Testis (tissue), 2 donors: ENCODE measurements at regions not wholly inside any gene's neighbourhood (a gene's known extent, or its start where the extent isn't known, plus 50 kb on each side); places are given as distances from the start of the nearest gene placed in this dataset.

Source experiments
- DNase-seq: peaks from one replicate; pipeline ENCODE4 v3.0.0-alpha.2; 2019
- H3K27ac ChIP-seq, 2 donors: fragments of 200-600 bp; sonication (generic); one replicate each; pipeline ENCODE4 v1.5.1; 2019
- H3K27me3 ChIP-seq: fragments of 200-600 bp; sonication (generic); one replicate; pipeline ENCODE4 v1.5.1; 2019
- H3K36me3 ChIP-seq: fragments of 200-600 bp; sonication (generic); one replicate; pipeline ENCODE4 v1.5.1; 2017; ENCODE audit warnings: low read depth; ENCODE audit errors: missing control alignments
- H3K4me1 ChIP-seq: fragments of 200-600 bp; sonication (generic); one replicate; pipeline ENCODE4 v1.5.1; 2019
- H3K4me3 ChIP-seq, 2 donors: fragments of 200-600 bp; sonication (generic); one replicate each; pipeline ENCODE4 v1.5.1; 2017 to 2019
- H3K9me3 ChIP-seq: fragments of 200-600 bp; sonication (generic); one replicate; pipeline ENCODE4 v1.5.1; 2017
- POLR2A ChIP-seq: fragments of 450-650 bp; IDR thresholded peaks from one replicate; pipeline ENCODE4 v1.6.1; 2017; ENCODE audit warnings: antibody characterized with exemption, mild to moderate bottlenecking, moderate library complexity
- WGBS, 2 donors: methylation state at CpG; one replicate each; pipeline ENCODE4 v1.1.5; 2018; 5-methylcytosine and 5-hydroxymethylcytosine counted together
- intact Hi-C: fragments of 100-400 bp; cut with DNase I; formaldehyde crosslinking; loops from one replicate; pipeline ENCODE4 v1.15.1; 2023; ENCODE audit warnings: low total_unique reads
- TF ChIP-seq, protein P1 (sequence below), 3 experiments: fragments of 450-650 bp in 2 of 3; fragments of 200-600 bp in 1 of 3; sonication (generic) in 1 of 3; IDR thresholded peaks; one replicate each; pipeline ENCODE4 v1.5.1; 2016 to 2019; ENCODE audit warnings: antibody characterized with exemption in 3 of 3, mild to moderate bottlenecking in 2 of 3, moderate library complexity in 1 of 3

DNA sequence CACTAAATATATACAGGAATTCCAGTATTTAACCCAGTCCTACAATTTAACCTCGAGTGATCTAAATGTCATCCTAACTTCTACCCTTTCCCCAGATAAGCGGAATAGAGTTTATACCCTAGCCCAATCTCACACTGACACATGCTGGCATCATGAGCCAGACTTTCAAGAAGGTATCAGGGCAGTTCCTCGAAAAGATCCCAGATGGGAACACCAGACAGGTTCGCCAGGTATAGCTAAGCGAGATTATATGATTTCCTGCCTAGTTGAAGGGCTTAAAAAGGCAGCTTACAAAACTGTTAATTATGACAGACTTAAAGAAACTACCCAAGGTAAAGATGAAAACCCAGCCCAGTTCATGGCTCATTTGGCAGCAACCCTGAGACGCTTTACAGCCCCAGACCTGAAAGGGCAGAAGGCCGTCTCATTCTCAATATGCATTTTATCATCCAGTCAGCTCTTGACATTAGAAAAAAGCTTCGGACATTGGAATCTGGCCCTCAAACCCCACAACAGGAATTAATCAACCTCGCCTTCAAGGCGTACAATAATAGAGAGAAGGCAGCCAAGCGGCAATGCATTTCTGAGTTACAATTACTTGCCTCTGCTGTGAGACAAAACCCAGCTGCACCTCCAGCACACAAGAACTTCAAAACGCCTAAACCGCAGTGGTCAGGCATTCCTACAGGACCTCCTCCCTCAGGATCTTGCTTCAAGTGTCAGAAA lies 668.2 kb upstream of the PKDCC start:
- 83 to 89% methylated on average over 13 of the region's 13 CpGs for WGBS, 2 donors
- H3K27ac ChIP-seq = no peak overlapping the region
- H3K4me3 ChIP-seq = no peak overlapping the region
- TF ChIP-seq, protein P1, sequence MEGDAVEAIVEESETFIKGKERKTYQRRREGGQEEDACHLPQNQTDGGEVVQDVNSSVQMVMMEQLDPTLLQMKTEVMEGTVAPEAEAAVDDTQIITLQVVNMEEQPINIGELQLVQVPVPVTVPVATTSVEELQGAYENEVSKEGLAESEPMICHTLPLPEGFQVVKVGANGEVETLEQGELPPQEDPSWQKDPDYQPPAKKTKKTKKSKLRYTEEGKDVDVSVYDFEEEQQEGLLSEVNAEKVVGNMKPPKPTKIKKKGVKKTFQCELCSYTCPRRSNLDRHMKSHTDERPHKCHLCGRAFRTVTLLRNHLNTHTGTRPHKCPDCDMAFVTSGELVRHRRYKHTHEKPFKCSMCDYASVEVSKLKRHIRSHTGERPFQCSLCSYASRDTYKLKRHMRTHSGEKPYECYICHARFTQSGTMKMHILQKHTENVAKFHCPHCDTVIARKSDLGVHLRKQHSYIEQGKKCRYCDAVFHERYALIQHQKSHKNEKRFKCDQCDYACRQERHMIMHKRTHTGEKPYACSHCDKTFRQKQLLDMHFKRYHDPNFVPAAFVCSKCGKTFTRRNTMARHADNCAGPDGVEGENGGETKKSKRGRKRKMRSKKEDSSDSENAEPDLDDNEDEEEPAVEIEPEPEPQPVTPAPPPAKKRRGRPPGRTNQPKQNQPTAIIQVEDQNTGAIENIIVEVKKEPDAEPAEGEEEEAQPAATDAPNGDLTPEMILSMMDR (IDR thresholded peaks at IDR 0.05) = no peak
- TF ChIP-seq POLR2A = no peak
- H3K9me3 ChIP-seq = no peaks in the 10 kb centered on the region
- H3K36me3 ChIP-seq = no peaks in the 10 kb centered on the region
- intact Hi-C loops = no loop called here
- no peaks in the 10 kb centered on the region for H3K27me3 ChIP-seq
- DNase-seq = no peak
- no peaks in the 10 kb centered on the region for H3K4me1 ChIP-seq

DNA sequence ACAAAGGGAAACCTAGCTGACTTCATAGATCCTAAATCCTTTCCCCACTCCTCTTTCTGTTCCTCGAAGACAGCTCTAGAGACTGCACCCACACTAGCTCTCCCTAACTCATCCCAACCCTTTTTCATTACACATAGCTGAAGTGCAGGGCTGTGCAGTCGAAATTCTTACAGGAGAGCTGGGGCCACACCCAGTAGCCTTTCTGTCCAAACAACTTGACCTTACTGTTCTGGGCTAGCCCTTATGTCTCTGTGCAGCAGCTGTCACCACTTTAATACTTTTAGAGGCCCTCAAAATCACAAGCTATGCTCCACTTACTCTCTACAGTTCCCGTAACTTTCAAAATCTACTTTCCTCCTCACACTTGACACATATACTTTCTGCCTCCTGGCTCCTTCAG lies 666.1 kb upstream of the PKDCC start:
- DNase-seq = no peak
- TF ChIP-seq, protein P1 (IDR thresholded peaks at IDR 0.05) = no peak
- 92% methylated on average over 3 of the region's 3 CpGs for WGBS, 2 donors
- Histone ChIP-seq H3K9me3 (no peaks in the 10 kb centered on the region), H3K4me3 (no peak overlapping the region), H3K27me3 (no peaks in the 10 kb centered on the region), H3K27ac (no peak overlapping the region), H3K4me1 (no peaks in the 10 kb centered on the region), H3K36me3 (no peaks in the 10 kb centered on the region)
- intact Hi-C loops = no loop called here

DNA sequence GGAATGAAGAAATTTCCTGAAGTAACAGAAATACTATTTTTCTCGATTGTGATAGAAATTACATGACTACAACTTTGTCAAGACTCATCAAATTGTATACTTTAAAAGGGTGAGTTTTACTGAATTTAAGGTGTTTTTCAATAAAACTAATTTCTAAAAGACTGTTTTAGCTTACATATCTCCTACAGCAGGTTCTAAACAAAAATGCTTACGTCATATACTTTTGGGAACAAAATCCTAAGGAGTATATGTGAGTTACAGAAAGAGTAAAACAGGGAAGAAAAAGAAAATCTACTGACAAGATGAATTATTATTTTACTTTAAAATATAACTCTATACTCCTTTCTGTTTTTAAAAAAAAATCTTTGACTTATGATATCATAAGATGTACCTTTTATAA lies 660.3 kb upstream of the PKDCC start:
- H3K4me3 ChIP-seq = no peak overlapping the region
- no peaks in the 10 kb centered on the region for H3K36me3 ChIP-seq
- no peak overlapping the region for H3K27ac ChIP-seq
- H3K27me3 ChIP-seq = no peaks in the 10 kb centered on the region
- no peaks in the 10 kb centered on the region for H3K4me1 ChIP-seq
- no peak for DNase-seq
- TF ChIP-seq, protein P1 (IDR thresholded peaks at IDR 0.05) = no peak
- TF ChIP-seq POLR2A = no peak
- intact Hi-C loops = no loop called here
- WGBS, 2 donors = 89 to 95% methylated on average over 2 of the region's 2 CpGs
- H3K9me3 ChIP-seq = no peaks in the 10 kb centered on the region

DNA sequence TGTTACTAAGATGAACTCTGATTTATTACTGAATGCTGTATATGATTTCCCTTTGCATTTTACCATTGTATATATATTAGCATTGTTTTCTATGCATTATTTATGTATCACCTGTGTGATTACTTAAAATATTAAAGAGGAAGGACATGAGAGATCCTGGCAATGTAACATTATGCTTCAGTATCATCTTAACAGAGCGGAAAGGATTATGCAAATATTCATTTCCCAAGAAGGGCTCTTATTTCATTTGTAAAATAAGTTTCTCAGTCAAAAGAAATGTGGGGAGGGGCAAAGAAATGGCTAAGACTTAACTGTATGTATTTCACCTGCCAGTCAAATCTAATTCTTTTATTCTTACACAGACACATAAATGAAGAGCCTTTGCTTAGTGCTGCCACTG lies 654.2 kb upstream of the PKDCC start:
- no peak for DNase-seq
- Histone ChIP-seq H3K4me1 (no peaks in the 10 kb centered on the region), H3K4me3 (no peak overlapping the region), H3K9me3 (no peaks in the 10 kb centered on the region), H3K36me3 (no peaks in the 10 kb centered on the region), H3K27ac (no peak overlapping the region), H3K27me3 (no peaks in the 10 kb centered on the region)
- TF ChIP-seq, protein P1 (IDR thresholded peaks at IDR 0.05) = no peak
- no peak for TF ChIP-seq POLR2A
- intact Hi-C loops = no loop called here
- 83 to 92% methylated on average over 1 of the region's 1 CpG for WGBS, 2 donors

DNA sequence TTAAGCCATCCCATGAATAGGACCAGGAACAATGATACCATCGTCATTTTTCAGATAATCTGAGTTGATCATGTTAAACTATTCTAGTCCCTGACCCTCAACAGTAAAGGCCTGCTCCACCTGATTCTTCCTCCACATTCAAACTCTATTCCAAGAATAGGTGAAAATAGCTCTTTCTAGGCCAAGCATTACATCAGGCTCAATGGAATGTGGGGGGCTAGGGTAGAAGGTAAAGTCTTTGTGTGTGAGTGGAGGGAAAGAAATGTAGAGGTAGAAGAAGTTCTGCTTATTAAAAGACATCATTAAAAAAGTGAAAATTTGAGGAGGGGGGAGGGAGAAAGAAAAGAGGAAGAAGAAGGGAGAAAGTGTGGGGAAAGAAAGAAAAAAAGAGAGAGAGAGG lies 653.3 kb upstream of the PKDCC start:
- 56 to 71% methylated on average over 1 of the region's 1 CpG for WGBS, 2 donors
- no peaks in the 10 kb centered on the region for H3K36me3 ChIP-seq
- no peak overlapping the region for H3K27ac ChIP-seq
- intact Hi-C loops = no loop called here
- no peak for DNase-seq
- no peaks in the 10 kb centered on the region for H3K4me1 ChIP-seq
- no peaks in the 10 kb centered on the region for H3K9me3 ChIP-seq
- no peaks in the 10 kb centered on the region for H3K27me3 ChIP-seq
- TF ChIP-seq, protein P1 (IDR thresholded peaks at IDR 0.05) = no peak
- H3K4me3 ChIP-seq = no peak overlapping the region
